ENCODE measurements at regions not wholly inside any gene's neighbourhood (a gene's known extent, or its start where the extent isn't known, plus 50 kb on each side); places are given as distances from the start of the nearest gene placed in this dataset.

DNA sequence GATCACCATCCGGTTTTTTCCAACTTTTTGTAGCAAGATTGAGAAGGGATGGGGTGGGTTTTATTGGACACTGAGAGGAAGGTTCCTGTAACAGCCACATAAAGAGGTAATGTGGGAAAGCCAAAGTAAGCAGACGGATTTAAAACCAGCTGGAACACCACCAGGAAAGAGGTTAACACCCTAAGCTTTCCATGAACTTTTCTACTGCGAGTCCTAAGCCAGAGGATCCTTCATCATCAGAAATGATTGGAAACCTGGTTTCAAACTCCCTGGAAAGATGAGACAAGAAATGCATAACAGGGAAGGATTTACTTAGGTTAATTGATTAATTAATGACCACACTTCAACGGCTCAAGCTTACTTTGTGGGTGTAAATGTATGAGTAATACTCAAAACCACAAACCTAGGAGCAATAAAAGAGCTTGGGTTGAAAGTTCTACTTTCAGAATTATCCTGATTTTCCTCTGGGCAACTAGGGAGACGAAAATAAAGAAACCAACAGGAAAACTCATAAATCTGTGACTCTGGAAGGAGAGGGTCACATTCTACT, 91.5 kb downstream of the COX18 start:
- Histone ChIP-seq H3K79me1 (replicated peaks; ENCODE audit: low read length, poor library complexity, severe bottlenecking) (no peaks in the 10 kb centered on the region), H3K9me3 (ENCODE audit: control insufficient read depth, low read length) (no peaks in the 10 kb centered on the region), H2BK5ac (ENCODE audit: low read depth, low read length, poor library complexity, severe bottlenecking) (no peak overlapping the region), H2AK5ac (ENCODE audit: low read length, severe bottlenecking) (no peak overlapping the region), H2BK120ac (ENCODE audit: low read depth, low read length) (no peak overlapping the region), H3K27me3 (ENCODE audit: control insufficient read depth in 1 of 2, insufficient read depth in 1 of 2, low read length in 2 of 2) (no peaks in the 10 kb centered on the region), H2BK12ac (ENCODE audit: low read length in 2 of 2) (no peak overlapping the region), H2AFZ (ENCODE audit: low read depth, low read length) (no peak overlapping the region), H3K9ac (ENCODE audit: low read length) (no peak overlapping the region), H3K23ac (ENCODE audit: low read length in 2 of 2) (no peak overlapping the region), H4K8ac (ENCODE audit: low read length) (no peak overlapping the region), H3K14ac (ENCODE audit: low read length in 2 of 2) (no peak overlapping the region), H3K4me1 (ENCODE audit: control insufficient read depth, insufficient read depth, low read depth, low read length) (peaks cover 1% of the 10 kb centered on the region), H3K18ac (ENCODE audit: low read depth in 1 of 2, low read length in 2 of 2) (no peak overlapping the region), H3K36me3 (ENCODE audit: control insufficient read depth in 1 of 2, insufficient read depth in 2 of 2, low read depth in 1 of 2, low read length in 2 of 2) (no peaks in the 10 kb centered on the region), H3K4ac (ENCODE audit: low read depth in 1 of 2, low read length in 2 of 2) (no peak overlapping the region), H2BK15ac (ENCODE audit: low read depth, poor library complexity, severe bottlenecking) (no peak overlapping the region), H3K4me3 (ENCODE audit: insufficient read depth in 1 of 2, low read depth in 1 of 2, low read length in 2 of 2) (no peak overlapping the region), H4K91ac (ENCODE audit: low read length) (no peak overlapping the region), H3K4me2 (ENCODE audit: low read length, poor library complexity, severe bottlenecking) (no peak overlapping the region), H3K27ac (ENCODE audit: low read length, poor library complexity, severe bottlenecking) (peak overlapping the region; percentile 51)
- WGBS: 100% methylated on average over 4 of the region's 5 CpGs
- no peak for DNase-seq

DNA sequence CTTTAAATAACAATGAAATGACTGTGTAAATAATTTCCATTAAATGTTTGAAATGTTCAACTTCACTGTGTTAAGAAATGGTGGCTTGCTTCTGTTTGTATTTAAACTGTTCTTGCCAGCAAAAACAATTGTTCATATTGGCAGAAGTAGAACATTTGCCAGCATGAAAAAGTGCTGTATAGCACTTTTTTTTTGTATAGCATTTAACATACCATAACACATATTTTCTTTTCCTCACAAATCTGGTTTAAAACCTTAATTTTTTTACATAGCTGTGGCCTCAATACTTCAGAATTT, 94.1 kb downstream of the COX18 start:
- no peak overlapping the region for H2AK5ac ChIP-seq (ENCODE audit: low read length, severe bottlenecking)
- H2BK15ac ChIP-seq (ENCODE audit: low read depth, poor library complexity, severe bottlenecking): no peak overlapping the region
- H2AFZ ChIP-seq (ENCODE audit: low read depth, low read length): no peak overlapping the region
- H3K27ac ChIP-seq (ENCODE audit: low read length, poor library complexity, severe bottlenecking): peak overlapping the region; percentile 33
- H3K36me3 ChIP-seq (ENCODE audit: control insufficient read depth in 1 of 2, insufficient read depth in 2 of 2, low read depth in 1 of 2, low read length in 2 of 2): no peaks in the 10 kb centered on the region
- no peaks in the 10 kb centered on the region for H3K27me3 ChIP-seq (ENCODE audit: control insufficient read depth in 1 of 2, insufficient read depth in 1 of 2, low read length in 2 of 2)
- DNase-seq: no peak
- no peak overlapping the region for H3K18ac ChIP-seq (ENCODE audit: low read depth in 1 of 2, low read length in 2 of 2)
- H4K91ac ChIP-seq (ENCODE audit: low read length): no peak overlapping the region
- H4K8ac ChIP-seq (ENCODE audit: low read length): no peak overlapping the region
- H3K4me3 ChIP-seq (ENCODE audit: insufficient read depth in 1 of 2, low read depth in 1 of 2, low read length in 2 of 2): no peak overlapping the region
- H3K14ac ChIP-seq (ENCODE audit: low read length in 2 of 2): no peak overlapping the region
- no peak overlapping the region for H2BK5ac ChIP-seq (ENCODE audit: low read depth, low read length, poor library complexity, severe bottlenecking)
- no peaks in the 10 kb centered on the region for H3K9me3 ChIP-seq (ENCODE audit: control insufficient read depth, low read length)
- H3K4me2 ChIP-seq (ENCODE audit: low read length, poor library complexity, severe bottlenecking): no peak overlapping the region
- H3K79me1 ChIP-seq (replicated peaks; ENCODE audit: low read length, poor library complexity, severe bottlenecking): no peaks in the 10 kb centered on the region
- no peak overlapping the region for H2BK12ac ChIP-seq (ENCODE audit: low read length in 2 of 2)
- H3K9ac ChIP-seq (ENCODE audit: low read length): no peak overlapping the region
- H3K4me1 ChIP-seq (ENCODE audit: control insufficient read depth, insufficient read depth, low read depth, low read length): peaks cover 1% of the 10 kb centered on the region
- no peak overlapping the region for H3K4ac ChIP-seq (ENCODE audit: low read depth in 1 of 2, low read length in 2 of 2)
- H2BK120ac ChIP-seq (ENCODE audit: low read depth, low read length): no peak overlapping the region
- H3K23ac ChIP-seq (ENCODE audit: low read length in 2 of 2): no peak overlapping the region

DNA sequence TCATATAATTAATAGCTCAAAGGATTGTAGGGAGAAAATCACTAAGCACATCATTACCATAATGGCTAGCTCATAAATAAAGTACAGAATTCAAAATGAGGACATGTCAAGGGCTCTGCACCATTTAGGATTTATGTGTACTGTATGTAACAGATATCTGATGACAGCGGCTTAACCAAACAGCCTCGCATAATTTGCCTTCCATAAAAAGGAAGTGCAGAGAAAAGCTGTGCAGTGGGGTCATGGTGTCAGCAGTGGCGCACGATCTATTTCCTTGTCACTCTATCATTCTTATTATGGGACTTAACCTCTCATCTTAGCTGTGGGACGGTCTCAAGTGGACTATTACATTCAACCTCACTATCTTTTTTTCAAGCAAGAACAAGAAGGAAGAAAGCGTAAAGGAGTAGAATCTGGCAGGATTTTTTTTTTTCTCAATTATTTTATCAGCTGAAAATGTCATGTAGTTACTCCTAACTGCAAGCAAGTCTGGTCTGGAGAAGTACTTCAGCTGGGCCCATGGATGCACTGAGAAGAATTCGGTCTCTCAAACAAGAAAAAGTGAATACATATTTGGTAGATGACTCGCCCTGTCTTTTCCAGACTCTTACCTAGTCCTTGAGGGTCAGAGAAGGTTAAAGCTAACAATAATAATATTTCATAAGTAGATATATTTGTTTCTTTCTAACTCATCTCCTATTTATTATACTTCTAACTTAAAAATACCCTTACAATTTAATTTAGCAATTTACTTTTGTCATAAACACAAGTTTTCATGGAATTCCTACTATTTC, 94.6 kb downstream of the COX18 start:
- Histone ChIP-seq H2AFZ (ENCODE audit: low read depth, low read length) (no peak overlapping the region), H4K91ac (ENCODE audit: low read length) (no peak overlapping the region), H2AK5ac (ENCODE audit: low read length, severe bottlenecking) (no peak overlapping the region), H3K4me3 (ENCODE audit: insufficient read depth in 1 of 2, low read depth in 1 of 2, low read length in 2 of 2) (no peak overlapping the region), H3K79me1 (replicated peaks; ENCODE audit: low read length, poor library complexity, severe bottlenecking) (no peaks in the 10 kb centered on the region), H2BK120ac (ENCODE audit: low read depth, low read length) (no peak overlapping the region), H3K4ac (ENCODE audit: low read depth in 1 of 2, low read length in 2 of 2) (no peak overlapping the region), H3K9ac (ENCODE audit: low read length) (no peak overlapping the region), H3K14ac (ENCODE audit: low read length in 2 of 2) (no peak overlapping the region), H3K27me3 (ENCODE audit: control insufficient read depth in 1 of 2, insufficient read depth in 1 of 2, low read length in 2 of 2) (no peaks in the 10 kb centered on the region), H3K36me3 (ENCODE audit: control insufficient read depth in 1 of 2, insufficient read depth in 2 of 2, low read depth in 1 of 2, low read length in 2 of 2) (no peaks in the 10 kb centered on the region), H2BK5ac (ENCODE audit: low read depth, low read length, poor library complexity, severe bottlenecking) (no peak overlapping the region), H2BK15ac (ENCODE audit: low read depth, poor library complexity, severe bottlenecking) (no peak overlapping the region), H2BK12ac (ENCODE audit: low read length in 2 of 2) (no peak overlapping the region), H3K4me2 (ENCODE audit: low read length, poor library complexity, severe bottlenecking) (peak overlapping the region; percentile 3), H3K23ac (ENCODE audit: low read length in 2 of 2) (no peak overlapping the region), H3K27ac (ENCODE audit: low read length, poor library complexity, severe bottlenecking) (peak overlapping the region; percentile 84), H3K9me3 (ENCODE audit: control insufficient read depth, low read length) (no peaks in the 10 kb centered on the region), H3K18ac (ENCODE audit: low read depth in 1 of 2, low read length in 2 of 2) (no peak overlapping the region), H3K4me1 (ENCODE audit: control insufficient read depth, insufficient read depth, low read depth, low read length) (peaks cover 1% of the 10 kb centered on the region), H4K8ac (ENCODE audit: low read length) (no peak overlapping the region)
- WGBS: 13% methylated on average over 4 of the region's 8 CpGs
- peak; percentile 37 for DNase-seq

DNA sequence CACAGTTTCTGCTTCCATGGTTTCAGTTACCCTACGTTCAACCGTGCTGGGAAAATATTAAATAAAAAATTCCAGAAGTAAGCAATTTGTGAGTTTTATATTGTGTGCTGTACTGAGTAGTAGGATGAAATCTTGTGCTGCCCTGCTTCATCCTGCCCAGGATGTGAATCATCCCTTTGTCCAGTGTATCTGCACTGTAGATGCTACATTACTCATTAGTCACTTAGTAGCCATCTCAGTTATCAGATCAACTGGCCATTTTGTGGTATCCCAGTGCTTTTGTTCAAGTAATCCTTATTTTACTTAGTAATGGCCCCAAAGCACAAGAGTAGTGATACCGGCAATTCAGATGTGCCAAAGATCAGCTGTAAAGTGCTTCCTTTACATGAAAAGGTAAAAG, 97.9 kb downstream of the COX18 start:
- Histone ChIP-seq H2BK15ac (ENCODE audit: low read depth, poor library complexity, severe bottlenecking) (no peak overlapping the region), H3K36me3 (ENCODE audit: control insufficient read depth in 1 of 2, insufficient read depth in 2 of 2, low read depth in 1 of 2, low read length in 2 of 2) (no peaks in the 10 kb centered on the region), H3K14ac (ENCODE audit: low read length in 2 of 2) (no peak overlapping the region), H3K79me1 (replicated peaks; ENCODE audit: low read length, poor library complexity, severe bottlenecking) (no peaks in the 10 kb centered on the region), H2BK12ac (ENCODE audit: low read length in 2 of 2) (no peak overlapping the region), H3K27ac (ENCODE audit: low read length, poor library complexity, severe bottlenecking) (peak overlapping the region; percentile 86), H3K4me2 (ENCODE audit: low read length, poor library complexity, severe bottlenecking) (no peak overlapping the region), H3K18ac (ENCODE audit: low read depth in 1 of 2, low read length in 2 of 2) (no peak overlapping the region), H2AFZ (ENCODE audit: low read depth, low read length) (no peak overlapping the region), H3K9ac (ENCODE audit: low read length) (peak overlapping the region; percentile 63), H3K23ac (ENCODE audit: low read length in 2 of 2) (no peak overlapping the region), H4K91ac (ENCODE audit: low read length) (no peak overlapping the region), H3K4me3 (ENCODE audit: insufficient read depth in 1 of 2, low read depth in 1 of 2, low read length in 2 of 2) (no peak overlapping the region), H2BK5ac (ENCODE audit: low read depth, low read length, poor library complexity, severe bottlenecking) (no peak overlapping the region), H2BK120ac (ENCODE audit: low read depth, low read length) (no peak overlapping the region), H3K27me3 (ENCODE audit: control insufficient read depth in 1 of 2, insufficient read depth in 1 of 2, low read length in 2 of 2) (no peaks in the 10 kb centered on the region), H3K4me1 (ENCODE audit: control insufficient read depth, insufficient read depth, low read depth, low read length) (peaks cover 1% of the 10 kb centered on the region), H2AK5ac (ENCODE audit: low read length, severe bottlenecking) (no peak overlapping the region), H3K4ac (ENCODE audit: low read depth in 1 of 2, low read length in 2 of 2) (no peak overlapping the region), H3K9me3 (ENCODE audit: control insufficient read depth, low read length) (no peaks in the 10 kb centered on the region), H4K8ac (ENCODE audit: low read length) (no peak overlapping the region)
- peak; percentile 87 for DNase-seq
- WGBS: 6% methylated on average over 3 of the region's 3 CpGs

Data from mesenchymal stem cell (in vitro differentiated cells and primary cell).